Hepatocyte (in vitro differentiated cells): ENCODE measurements at regions not wholly inside any gene's neighbourhood (a gene's known extent, or its start where the extent isn't known, plus 50 kb on each side); places are given as distances from the start of the nearest gene placed in this dataset.
A peak's percentile ranks its signal among the peaks of the same experiment; 100 is the strongest.

Source experiments
- DNase-seq: peaks from one replicate; pipeline ENCODE4 v3.0.0-alpha.2; 2016; ENCODE audit warnings: low spot score
- H2AFZ ChIP-seq: fragments of 200-600 bp; sonication (generic); 2 replicates; pipeline ENCODE4 v1.6.0; 2016; ENCODE audit warnings: antibody characterized with exemption, mild to moderate bottlenecking
- H3K27ac ChIP-seq: fragments of 200-600 bp; sonication (generic); 2 replicates; pipeline ENCODE4 v1.5.1; 2016; ENCODE audit warnings: mild to moderate bottlenecking
- H3K27me3 ChIP-seq: fragments of 200-600 bp; sonication (generic); 2 replicates; pipeline ENCODE4 v1.6.1; 2016
- H3K36me3 ChIP-seq: fragments of 200-600 bp; sonication (generic); replicated peaks from 2 replicates; pipeline ENCODE4 v1.5.1; 2016; ENCODE audit warnings: low read depth; ENCODE audit not compliant: insufficient read depth
- H3K4me1 ChIP-seq: fragments of 200-600 bp; sonication (generic); 2 replicates; pipeline ENCODE4 v1.5.1; 2016; ENCODE audit warnings: mild to moderate bottlenecking, moderate library complexity; ENCODE audit not compliant: insufficient read depth
- H3K4me2 ChIP-seq: fragments of 200-600 bp; sonication (generic); 2 replicates; pipeline ENCODE4 v1.6.0; 2016
- H3K4me3 ChIP-seq: fragments of 200-600 bp; sonication (generic); 2 replicates; pipeline ENCODE4 v1.5.1; 2016; ENCODE audit warnings: mild to moderate bottlenecking
- H3K79me2 ChIP-seq: fragments of 200-600 bp; sonication (generic); 2 replicates; pipeline ENCODE4 v1.6.0; 2017; ENCODE audit warnings: mild to moderate bottlenecking
- H3K9me2 ChIP-seq: fragments of 200-600 bp; sonication (generic); replicated peaks from 2 replicates; pipeline ENCODE4 v1.6.0; 2017; ENCODE audit warnings: mild to moderate bottlenecking; ENCODE audit not compliant: insufficient read depth
- H3K9me3 ChIP-seq: fragments of 200-600 bp; sonication (generic); 2 replicates; pipeline ENCODE4 v1.5.1; 2016; ENCODE audit warnings: low read depth, mild to moderate bottlenecking
- H4K20me1 ChIP-seq: fragments of 200-600 bp; sonication (generic); 2 replicates; pipeline ENCODE4 v1.6.0; 2016; ENCODE audit warnings: mild to moderate bottlenecking; ENCODE audit not compliant: insufficient read depth, poor library complexity, severe bottlenecking
- CTCF ChIP-seq: fragments of 200-600 bp; sonication (generic); IDR thresholded peaks from 2 replicates; pipeline ENCODE4 v1.5.1; 2016; ENCODE audit warnings: antibody characterized with exemption, mild to moderate bottlenecking; ENCODE audit not compliant: poor library complexity
- EZH2 ChIP-seq: fragments of 200-600 bp; sonication (generic); IDR thresholded peaks from 2 replicates; pipeline ENCODE4 v1.6.1; 2016; ENCODE audit warnings: antibody characterized with exemption, mild to moderate bottlenecking, borderline replicate concordance
- EZH2phosphoT487 ChIP-seq: fragments of 200-600 bp; sonication (generic); IDR thresholded peaks from one replicate; pipeline ENCODE4 v1.6.1; 2018; ENCODE audit warnings: antibody characterized with exemption, mild to moderate bottlenecking, low read depth, moderate library complexity; ENCODE audit not compliant: unreplicated experiment, severe bottlenecking
- WGBS: methylation state at CpG from one replicate; pipeline ENCODE4 v1.1.6; 2016; ENCODE audit warnings: low lambda C conversion rate; ENCODE audit errors: missing lambda C conversion rate; 5-methylcytosine and 5-hydroxymethylcytosine counted together

DNA sequence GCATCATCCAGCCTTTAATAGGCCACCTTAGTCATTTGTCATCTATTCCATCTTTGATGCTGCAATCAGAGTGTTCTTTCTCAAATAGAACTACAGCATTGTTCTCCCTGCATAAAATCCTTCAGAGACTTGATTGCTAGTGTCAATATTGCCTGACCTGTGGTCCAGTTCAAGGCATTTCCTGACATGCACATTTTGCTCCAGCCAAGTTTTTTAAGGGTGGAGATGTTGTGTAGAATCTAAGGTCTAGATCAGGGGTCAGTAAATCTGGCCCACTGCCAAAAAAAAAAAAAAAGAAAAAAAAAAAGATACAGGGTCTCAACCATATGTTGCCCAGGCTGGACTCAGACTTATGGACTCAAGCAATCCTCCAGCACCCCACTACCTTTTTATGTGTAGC is 354.4 kb downstream of the FRK start:
- TF ChIP-seq EZH2 (no peak), CTCF (no peak), EZH2phosphoT487 (no peak)
- DNase-seq: peak; percentile 5

DNA sequence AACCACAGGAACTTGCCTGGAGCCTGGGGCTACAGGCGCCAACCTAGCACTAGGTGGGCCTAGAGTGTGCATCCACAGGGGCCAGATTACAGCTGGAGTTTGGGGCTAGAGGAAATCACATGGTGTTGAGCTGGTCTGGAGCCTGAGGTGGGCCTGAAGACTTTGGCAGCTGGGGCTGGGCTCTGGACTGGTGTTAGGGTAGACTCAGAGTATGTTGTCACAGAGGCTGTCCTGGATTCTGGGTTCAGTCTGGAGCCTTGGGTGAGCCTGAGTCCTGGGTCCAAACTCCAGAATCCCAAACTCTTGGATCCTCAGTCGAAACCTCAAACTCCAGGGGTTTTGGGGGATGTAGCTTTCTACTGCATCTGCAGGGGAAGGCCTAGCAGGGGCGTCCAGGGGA is 356.7 kb downstream of the FRK start:
- Histone ChIP-seq H4K20me1 (no peaks in the 10 kb centered on the region), H3K27me3 (no peaks in the 10 kb centered on the region), H3K79me2 (no peaks in the 10 kb centered on the region), H3K4me2 (no peak overlapping the region), H3K9me2 (no peaks in the 10 kb centered on the region), H3K9me3 (no peaks in the 10 kb centered on the region), H3K4me1 (no peaks in the 10 kb centered on the region), H3K27ac (no peak overlapping the region), H3K36me3 (no peaks in the 10 kb centered on the region), H2AFZ (no peak overlapping the region), H3K4me3 (no peak overlapping the region)
- DNase-seq: no peak
- TF ChIP-seq EZH2phosphoT487: no peak
- TF ChIP-seq EZH2: no peak
- TF ChIP-seq CTCF: no peak
- WGBS: 92% methylated on average over 3 of the region's 3 CpGs

More for the DNA sequence above, 354.4 kb downstream of the FRK start:
- H3K4me1 ChIP-seq: no peaks in the 10 kb centered on the region
- H3K4me2 ChIP-seq: no peak overlapping the region
- H3K27me3 ChIP-seq: no peaks in the 10 kb centered on the region
- H3K36me3 ChIP-seq: no peaks in the 10 kb centered on the region
- H3K9me3 ChIP-seq: no peaks in the 10 kb centered on the region
- H3K4me3 ChIP-seq: no peak overlapping the region
- no peak overlapping the region for H3K27ac ChIP-seq
- H2AFZ ChIP-seq: no peak overlapping the region
- no peaks in the 10 kb centered on the region for H3K79me2 ChIP-seq
- no peaks in the 10 kb centered on the region for H4K20me1 ChIP-seq
- no peaks in the 10 kb centered on the region for H3K9me2 ChIP-seq

DNA sequence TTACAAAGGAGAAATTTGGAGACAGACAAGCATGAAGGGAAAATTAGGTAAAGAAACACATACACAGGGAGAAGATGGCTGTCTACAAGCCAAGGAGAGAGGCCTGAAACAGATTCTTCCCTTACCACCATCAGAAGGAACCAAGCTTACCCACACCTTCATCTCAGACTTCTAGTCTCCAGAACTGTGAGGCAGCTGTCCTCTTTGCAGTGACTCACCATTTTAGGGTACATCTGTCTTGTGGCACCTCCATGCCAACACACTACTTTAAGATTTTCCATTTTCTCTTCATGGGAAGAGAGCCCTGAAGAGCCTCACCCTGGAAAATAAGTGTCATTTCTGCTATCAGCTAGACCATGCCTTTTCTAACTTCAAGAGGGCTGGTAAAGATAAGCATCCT is 369.3 kb downstream of the FRK start:
- H3K4me2 ChIP-seq: no peak overlapping the region
- no peaks in the 10 kb centered on the region for H3K9me2 ChIP-seq
- no peaks in the 10 kb centered on the region for H3K9me3 ChIP-seq
- no peaks in the 10 kb centered on the region for H3K36me3 ChIP-seq
- TF ChIP-seq CTCF: no peak
- TF ChIP-seq EZH2: no peak
- no peak for TF ChIP-seq EZH2phosphoT487
- DNase-seq: no peak
- no peak overlapping the region for H3K4me3 ChIP-seq
- H3K27ac ChIP-seq: no peak overlapping the region
- H3K4me1 ChIP-seq: no peaks in the 10 kb centered on the region
- H3K79me2 ChIP-seq: no peaks in the 10 kb centered on the region
- H4K20me1 ChIP-seq: no peaks in the 10 kb centered on the region
- H3K27me3 ChIP-seq: no peaks in the 10 kb centered on the region
- H2AFZ ChIP-seq: no peak overlapping the region

GRCh38 chr6:115690854-115691253 is 369.8 kb downstream of the FRK start:
- 83% methylated on average over 3 of the region's 3 CpGs for WGBS
- TF ChIP-seq EZH2phosphoT487 (no peak), CTCF (no peak), EZH2 (no peak)

More at GRCh38 chr6:115690854-115691253, 369.8 kb downstream of the FRK start:
- no peaks in the 10 kb centered on the region for H3K9me2 ChIP-seq
- H3K27ac ChIP-seq: no peak overlapping the region
- no peaks in the 10 kb centered on the region for H4K20me1 ChIP-seq
- no peaks in the 10 kb centered on the region for H3K9me3 ChIP-seq
- DNase-seq: no peak
- no peaks in the 10 kb centered on the region for H3K36me3 ChIP-seq
- no peak overlapping the region for H3K4me2 ChIP-seq
- no peaks in the 10 kb centered on the region for H3K79me2 ChIP-seq
- no peaks in the 10 kb centered on the region for H3K27me3 ChIP-seq
- no peaks in the 10 kb centered on the region for H3K4me1 ChIP-seq
- H2AFZ ChIP-seq: no peak overlapping the region
- H3K4me3 ChIP-seq: no peak overlapping the region
